Natural killer cell treated with Interleukin-12 subunit alpha and Interleukin-12 subunit beta and Interleukin-15 and Interleukin-18, amount 100 ng/mL, for 72 hours (primary cell): ENCODE measurements at regions not wholly inside any gene's neighbourhood (a gene's known extent, or its start where the extent isn't known, plus 50 kb on each side); places are given as distances from the start of the nearest gene placed in this dataset.
"Not testable (repeated sequence)": the region's sequence is repeated elsewhere in the genome, so short reads cannot be mapped to it uniquely, and the experiment has no call there.

Source experiments
- ATAC-seq, 2 donors: fragments of 150-1000 bp; cut with Tn5 transposase in 1 of 2; sonication (Bioruptor Pico), chemical (Tn5 transposase) in 1 of 2; 2 replicates each; pipeline ENCODE4 v1.10.0; 2021
- DNase-seq: peaks from one replicate; pipeline ENCODE4 v3.0.0; 2022; ENCODE audit warnings: low spot score
- H3K27ac Mint-ChIP-seq, 2 donors: 1 replicate in 1 of 2; 2 replicates in 1 of 2; pipeline ENCODE4 v1.8.0; 2022; ENCODE audit warnings: mixed read lengths in 2 of 2, mild to moderate bottlenecking in 1 of 2, moderate library complexity in 1 of 2
- H3K27me3 Mint-ChIP-seq, 2 donors: 1 replicate in 1 of 2; 2 replicates in 1 of 2; pipeline ENCODE4 v1.8.0; 2022; ENCODE audit warnings: mixed read lengths in 2 of 2
- H3K36me3 Mint-ChIP-seq: one replicate; pipeline ENCODE4 v1.8.0; 2022; ENCODE audit warnings: mixed read lengths
- H3K4me1 Mint-ChIP-seq, 2 donors: 1 replicate in 1 of 2; 2 replicates in 1 of 2; pipeline ENCODE4 v1.8.0; 2022; ENCODE audit warnings: low read depth in 2 of 2, mixed read lengths in 2 of 2, mild to moderate bottlenecking in 1 of 2
- H3K4me3 Mint-ChIP-seq: one replicate; pipeline ENCODE4 v1.8.0; 2022; ENCODE audit warnings: mixed read lengths
- H3K9me3 Mint-ChIP-seq: 2 replicates; pipeline ENCODE4 v1.8.0; 2022; ENCODE audit warnings: mixed read lengths

- Mint-ChIP-seq H3K27ac (no peak overlapping the region), H3K36me3 (peaks cover 12% of the 10 kb centered on the region)
These were observed 115.6 kb upstream of the IRX4 start for GRCh38 chr5:1998348-1998669.

GRCh38 chr5:1997640-1998347 lies 115.1 kb upstream of the IRX4 start:
- no peak for ATAC-seq
- peaks cover 3 to 9% of the 10 kb centered on the region in 2 donors for H3K4me1 Mint-ChIP-seq
- H3K27me3 Mint-ChIP-seq: peaks cover 12 to 40% of the 10 kb centered on the region in 2 donors
- DNase-seq: no peak
- H3K27ac Mint-ChIP-seq: no peak overlapping the region
- no peak overlapping the region for H3K4me3 Mint-ChIP-seq
- peaks cover 14% of the 10 kb centered on the region for H3K36me3 Mint-ChIP-seq
- H3K9me3 Mint-ChIP-seq: peaks cover 9% of the 10 kb centered on the region

More at GRCh38 chr5:1998348-1998669, 115.6 kb upstream of the IRX4 start:
- H3K9me3 Mint-ChIP-seq: peaks cover 9% of the 10 kb centered on the region
- ATAC-seq (no peak), DNase-seq (no peak)
- peaks cover 3 to 9% of the 10 kb centered on the region in 2 donors for H3K4me1 Mint-ChIP-seq
- H3K27me3 Mint-ChIP-seq: peaks cover 13 to 37% of the 10 kb centered on the region in 2 donors
- H3K4me3 Mint-ChIP-seq: no peak overlapping the region

GRCh38 chr5:1995491-1995890 lies 112.8 kb upstream of the IRX4 start:
- Mint-ChIP-seq H3K27ac (no peak overlapping the region), H3K4me3 (no peak overlapping the region), H3K27me3 (peaks cover 13 to 55% of the 10 kb centered on the region in 2 donors), H3K36me3 (peaks cover 16% of the 10 kb centered on the region), H3K4me1 (peaks cover 3 to 9% of the 10 kb centered on the region in 2 donors), H3K9me3 (peaks cover 9% of the 10 kb centered on the region)
- ATAC-seq: no peak
- DNase-seq: no peak

- Mint-ChIP-seq H3K4me1 (no peaks in the 10 kb centered on the region), H3K36me3 (peaks cover 11% of the 10 kb centered on the region), H3K27me3 (peaks cover 23 to 49% of the 10 kb centered on the region in 2 donors), H3K9me3 (no peaks in the 10 kb centered on the region), H3K27ac (no peak overlapping the region), H3K4me3 (no peak overlapping the region)
- ATAC-seq (no peak), DNase-seq (no peak)
These were observed 104.7 kb upstream of the IRX4 start for GRCh38 chr5:1987471-1987870.

GRCh38 chr5:1985781-1986180 lies 103.1 kb upstream of the IRX4 start:
- H3K9me3 Mint-ChIP-seq: no peaks in the 10 kb centered on the region
- H3K4me1 Mint-ChIP-seq: no peaks in the 10 kb centered on the region
- peaks cover 11% of the 10 kb centered on the region for H3K36me3 Mint-ChIP-seq
- ATAC-seq: no peak
- H3K27me3 Mint-ChIP-seq: peaks cover 19 to 38% of the 10 kb centered on the region in 2 donors
- H3K27ac Mint-ChIP-seq: no peak overlapping the region
- H3K4me3 Mint-ChIP-seq: no peak overlapping the region
- no peak for DNase-seq

- DNase-seq: no peak
- Mint-ChIP-seq H3K27ac (no peak overlapping the region), H3K27me3 (peaks cover 18 to 35% of the 10 kb centered on the region in 2 donors), H3K9me3 (no peaks in the 10 kb centered on the region), H3K4me3 (no peak overlapping the region), H3K4me1 (no peaks in the 10 kb centered on the region), H3K36me3 (peaks cover 4% of the 10 kb centered on the region)
- ATAC-seq: no peak
These were observed 101.4 kb upstream of the IRX4 start for GRCh38 chr5:1983919-1984695.

GRCh38 chr5:1983401-1983800 lies 100.7 kb upstream of the IRX4 start:
- Mint-ChIP-seq H3K4me1 (no peaks in the 10 kb centered on the region), H3K36me3 (no peaks in the 10 kb centered on the region), H3K27ac (no peak overlapping the region), H3K9me3 (no peaks in the 10 kb centered on the region), H3K27me3 (peaks cover 20 to 34% of the 10 kb centered on the region in 2 donors), H3K4me3 (no peak overlapping the region)
- DNase-seq: no peak
- ATAC-seq: no peak

- DNase-seq, H3K4me3 Mint-ChIP-seq, ATAC-seq: not testable (repeated sequence)
These were observed 99.8 kb upstream of the IRX4 start for GRCh38 chr5:1982561-1982960.

GRCh38 chr5:1975898-1976765 lies 93.4 kb upstream of the IRX4 start:
- Mint-ChIP-seq H3K9me3 (no peaks in the 10 kb centered on the region), H3K4me3 (no peak overlapping the region), H3K36me3 (no peaks in the 10 kb centered on the region), H3K4me1 (no peaks in the 10 kb centered on the region), H3K27me3 (peaks cover 22 to 32% of the 10 kb centered on the region in 2 donors), H3K27ac (no peak overlapping the region)
- ATAC-seq (no peak), DNase-seq (no peak)

More at GRCh38 chr5:1982561-1982960, 99.8 kb upstream of the IRX4 start:
- H3K27ac Mint-ChIP-seq, H3K36me3 Mint-ChIP-seq, H3K4me1 Mint-ChIP-seq, H3K9me3 Mint-ChIP-seq: not testable (repeated sequence)
- peaks cover 20 to 27% of the 10 kb centered on the region in 2 donors for H3K27me3 Mint-ChIP-seq

GRCh38 chr5:1975406-1975715 lies 92.6 kb upstream of the IRX4 start:
- ATAC-seq (no peak), DNase-seq (no peak)
- H3K9me3 Mint-ChIP-seq: no peaks in the 10 kb centered on the region
- H3K4me1 Mint-ChIP-seq: no peaks in the 10 kb centered on the region
- H3K27ac Mint-ChIP-seq: no peak overlapping the region
- H3K4me3 Mint-ChIP-seq: no peak overlapping the region
- no peaks in the 10 kb centered on the region for H3K36me3 Mint-ChIP-seq
- H3K27me3 Mint-ChIP-seq: peaks cover 22 to 32% of the 10 kb centered on the region in 2 donors

GRCh38 chr5:1974501-1975405 lies 92.0 kb upstream of the IRX4 start:
- Mint-ChIP-seq H3K9me3 (no peaks in the 10 kb centered on the region), H3K4me1 (no peaks in the 10 kb centered on the region), H3K4me3 (no peak overlapping the region), H3K27ac (no peak overlapping the region), H3K27me3 (peaks cover 22 to 30% of the 10 kb centered on the region in 2 donors), H3K36me3 (no peaks in the 10 kb centered on the region)
- ATAC-seq (no peak), DNase-seq (no peak)

GRCh38 chr5:1974081-1974480 lies 91.4 kb upstream of the IRX4 start:
- H3K27ac Mint-ChIP-seq: no peak overlapping the region
- no peak overlapping the region for H3K4me3 Mint-ChIP-seq
- DNase-seq: no peak
- no peak for ATAC-seq
- H3K36me3 Mint-ChIP-seq: no peaks in the 10 kb centered on the region
- H3K9me3 Mint-ChIP-seq: no peaks in the 10 kb centered on the region
- H3K27me3 Mint-ChIP-seq: peaks cover 19 to 25% of the 10 kb centered on the region in 2 donors
- H3K4me1 Mint-ChIP-seq: no peaks in the 10 kb centered on the region

GRCh38 chr5:1973391-1974013 lies 90.8 kb upstream of the IRX4 start:
- no peak overlapping the region for H3K4me3 Mint-ChIP-seq
- H3K27ac Mint-ChIP-seq: no peak overlapping the region
- no peaks in the 10 kb centered on the region for H3K9me3 Mint-ChIP-seq
- no peak for DNase-seq
- peaks cover 17 to 19% of the 10 kb centered on the region in 2 donors for H3K27me3 Mint-ChIP-seq
- no peaks in the 10 kb centered on the region for H3K36me3 Mint-ChIP-seq
- H3K4me1 Mint-ChIP-seq: no peaks in the 10 kb centered on the region
- ATAC-seq: no peak
